Activated CD4-positive, alpha-beta T cell treated with anti-CD3 and anti-CD28 coated beads for 48 hours (primary cell): ENCODE measurements at regions not wholly inside any gene's neighbourhood (a gene's known extent, or its start where the extent isn't known, plus 50 kb on each side); places are given as distances from the start of the nearest gene placed in this dataset.
"Not testable (repeated sequence)": the region's sequence is repeated elsewhere in the genome, so short reads cannot be mapped to it uniquely, and the experiment has no call there.

Experiments
- DNase-seq: peaks from one replicate; pipeline ENCODE4 v3.0.0-alpha.2; 2020

GRCh38 chr3:18185624-18186023, 239.5 kb downstream of the SATB1 start:
- DNase-seq: no peak

- not testable (repeated sequence) for DNase-seq
Observed at GRCh38 chr3:18182923-18183322, 242.2 kb downstream of the SATB1 start.

- DNase-seq: no peak
Observed at GRCh38 chr3:18179521-18179920, 245.6 kb downstream of the SATB1 start.

GRCh38 chr3:18177271-18177670, 247.9 kb downstream of the SATB1 start:
- DNase-seq: no peak

- DNase-seq: not testable (repeated sequence)
Observed at GRCh38 chr3:18173891-18174290, 251.2 kb downstream of the SATB1 start.

- no peak for DNase-seq
Observed at GRCh38 chr3:18159681-18160080, 265.5 kb downstream of the SATB1 start.

GRCh38 chr3:18153571-18154173, 271.5 kb downstream of the SATB1 start:
- DNase-seq: no peak

GRCh38 chr3:18151199-18151598, 273.9 kb downstream of the SATB1 start:
- no peak for DNase-seq

- DNase-seq: no peak
Observed at GRCh38 chr3:18149935-18150334, 275.2 kb downstream of the SATB1 start.

- no peak for DNase-seq
Observed at GRCh38 chr3:18149386-18149785, 275.8 kb downstream of the SATB1 start.

- DNase-seq: no peak
Observed at GRCh38 chr3:18144571-18144970, 280.6 kb downstream of the SATB1 start.

- DNase-seq: no peak
Observed at GRCh38 chr3:18143258-18143780, 281.8 kb downstream of the SATB1 start.

GRCh38 chr3:18137958-18138357, 287.2 kb downstream of the SATB1 start:
- no peak for DNase-seq

- DNase-seq: no peak
Observed at GRCh38 chr3:18135060-18135814, 289.9 kb downstream of the SATB1 start.

GRCh38 chr3:18134386-18135059, 290.6 kb downstream of the SATB1 start:
- no peak for DNase-seq

GRCh38 chr3:18132991-18133390, 292.1 kb downstream of the SATB1 start:
- DNase-seq: no peak

- DNase-seq: no peak
Observed at GRCh38 chr3:18127859-18128681, 297.1 kb downstream of the SATB1 start.

- DNase-seq: no peak
Observed at GRCh38 chr3:18127174-18127858, 297.8 kb downstream of the SATB1 start.

- DNase-seq: no peak
Observed at GRCh38 chr3:18126772-18127171, 298.4 kb downstream of the SATB1 start.

GRCh38 chr3:18124501-18124900, 300.6 kb downstream of the SATB1 start:
- peak; percentile 7 for DNase-seq

GRCh38 chr3:18122264-18122663, 302.9 kb downstream of the SATB1 start:
- no peak for DNase-seq

- DNase-seq: no peak
Observed at GRCh38 chr3:18121020-18121419, 304.1 kb downstream of the SATB1 start.
